ENCODE measurements at regions not wholly inside any gene's neighbourhood (a gene's known extent, or its start where the extent isn't known, plus 50 kb on each side); places are given as distances from the start of the nearest gene placed in this dataset.

- no peak overlapping the region for H3K4me3 ChIP-seq (ENCODE audit: control insufficient read depth, low read depth, low read length)
- no peak for DNase-seq (ENCODE audit: low read depth)
- TF ChIP-seq CTCF (IDR thresholded peaks at IDR 0.05; ENCODE audit: control insufficient read depth, insufficient read depth, low read depth, low read length, missing control alignments), result no peak
Measured at GRCh38 chr5:174789596-174789995, 65.2 kb downstream of the MSX2 start.

- no peak overlapping the region for H3K4me3 ChIP-seq (ENCODE audit: control insufficient read depth, low read depth, low read length)
- no peak for DNase-seq (ENCODE audit: low read depth)
- no peak for TF ChIP-seq CTCF (IDR thresholded peaks at IDR 0.05; ENCODE audit: control insufficient read depth, insufficient read depth, low read depth, low read length, missing control alignments)
Measured at GRCh38 chr5:174785120-174785680, 60.8 kb downstream of the MSX2 start.

All from AG09309 (cell line).